ENCODE measurements at regions not wholly inside any gene's neighbourhood (a gene's known extent, or its start where the extent isn't known, plus 50 kb on each side); places are given as distances from the start of the nearest gene placed in this dataset.
"Not testable (repeated sequence)": the region's sequence is repeated elsewhere in the genome, so short reads cannot be mapped to it uniquely, and the experiment has no call there.

- no peak for ATAC-seq
- no peaks in the 10 kb centered on the region for H3K4me1 Mint-ChIP-seq
- H3K27ac Mint-ChIP-seq, result no peak overlapping the region
- peaks cover 41% of the 10 kb centered on the region for H3K27me3 Mint-ChIP-seq
- H3K4me3 Mint-ChIP-seq, result no peak overlapping the region
- DNase-seq, result no peak
- H3K9me3 Mint-ChIP-seq, result no peaks in the 10 kb centered on the region
Observed at GRCh38 chr10:44118500-44118899, 266.4 kb downstream of the CXCL12 start.

DNA sequence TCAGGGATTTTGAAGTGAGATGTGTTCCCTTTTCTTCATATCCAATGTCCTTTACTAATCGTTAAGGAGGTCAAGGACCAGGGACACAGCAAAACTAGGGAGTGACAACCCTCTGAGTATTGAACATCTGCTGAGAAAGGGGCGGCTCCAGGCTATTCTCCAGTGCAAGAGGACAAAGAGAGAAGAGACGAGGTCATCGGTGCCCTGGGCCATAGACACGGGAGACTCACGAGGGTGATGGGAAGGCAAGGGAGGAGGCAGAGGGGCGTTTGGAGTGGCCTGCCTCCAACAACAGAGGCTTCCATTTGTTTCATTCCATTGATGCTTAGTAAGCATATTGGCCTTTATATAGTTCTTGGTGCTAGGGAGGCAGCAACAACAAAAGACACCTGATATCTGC is 268.4 kb downstream of the CXCL12 start:
- no peaks in the 10 kb centered on the region for H3K9me3 Mint-ChIP-seq
- ATAC-seq (no peak), DNase-seq (no peak)
- H3K4me3 Mint-ChIP-seq, result no peak overlapping the region
- no peak overlapping the region for H3K27ac Mint-ChIP-seq
- peaks cover 39% of the 10 kb centered on the region for H3K27me3 Mint-ChIP-seq
- H3K4me1 Mint-ChIP-seq, result no peaks in the 10 kb centered on the region

DNA sequence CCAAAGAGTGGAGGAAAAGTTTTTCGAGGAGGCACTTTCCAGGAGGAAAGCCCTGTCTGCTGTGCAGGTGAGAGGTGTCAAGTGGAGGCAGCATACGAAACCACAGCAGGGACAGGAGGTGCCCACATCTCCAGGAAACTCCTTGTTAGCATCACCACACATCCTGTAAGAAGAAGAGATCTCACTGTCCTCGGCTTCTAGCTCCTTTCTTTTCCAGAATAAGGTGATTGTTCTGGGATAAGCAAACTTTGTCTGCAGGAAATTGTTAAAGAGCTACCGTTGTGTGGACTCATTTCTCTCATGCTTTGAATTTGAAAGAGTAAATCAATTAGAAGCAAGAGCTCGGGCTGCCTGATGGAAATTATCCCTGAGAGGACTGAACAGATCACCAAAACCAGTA is 269.4 kb downstream of the CXCL12 start:
- H3K27me3 Mint-ChIP-seq, result peaks cover 39% of the 10 kb centered on the region
- no peak overlapping the region for H3K4me3 Mint-ChIP-seq
- no peak overlapping the region for H3K27ac Mint-ChIP-seq
- H3K9me3 Mint-ChIP-seq, result no peaks in the 10 kb centered on the region
- no peaks in the 10 kb centered on the region for H3K4me1 Mint-ChIP-seq
- DNase-seq (no peak), ATAC-seq (no peak)

- Mint-ChIP-seq H3K9me3 (peaks cover 4 to 6% of the 10 kb centered on the region in 2 donors), H3K4me1 (no peaks in the 10 kb centered on the region), H3K27ac (no peak overlapping the region), H3K4me3 (no peak overlapping the region), H3K27me3 (peaks cover 39% of the 10 kb centered on the region)
- ATAC-seq, result no peak
- no peak for DNase-seq
Observed at GRCh38 chr10:44114441-44114840, 270.5 kb downstream of the CXCL12 start.

DNA sequence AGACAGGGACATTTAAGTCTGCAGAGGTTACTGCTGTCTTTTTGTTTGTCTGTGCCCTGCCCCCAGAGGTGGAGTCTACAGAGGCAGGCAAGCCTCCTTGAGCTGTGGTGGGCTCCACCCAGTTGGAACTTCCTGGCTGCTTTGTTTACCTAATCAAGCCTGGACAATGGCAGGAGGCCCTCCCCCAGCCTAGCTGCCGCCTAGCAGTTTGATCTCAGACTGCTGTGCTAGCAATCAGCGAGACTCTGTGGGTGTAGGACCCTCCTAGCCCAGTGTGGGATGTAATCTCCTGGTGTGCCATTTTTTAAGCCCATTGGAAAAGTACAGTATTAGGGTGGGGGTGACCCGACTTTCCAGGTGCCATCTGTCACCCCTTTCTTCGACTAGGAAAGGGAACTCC is 272.6 kb downstream of the CXCL12 start:
- DNase-seq, H3K9me3 Mint-ChIP-seq, H3K4me1 Mint-ChIP-seq, H3K4me3 Mint-ChIP-seq, ATAC-seq, H3K27ac Mint-ChIP-seq: not testable (repeated sequence)
- peaks cover 39% of the 10 kb centered on the region for H3K27me3 Mint-ChIP-seq

GRCh38 chr10:44105696-44106095 is 279.2 kb downstream of the CXCL12 start:
- Mint-ChIP-seq H3K4me3 (no peak overlapping the region), H3K4me1 (no peaks in the 10 kb centered on the region), H3K27me3 (no peaks in the 10 kb centered on the region), H3K27ac (no peak overlapping the region), H3K9me3 (peaks cover 5 to 9% of the 10 kb centered on the region in 2 donors)
- DNase-seq, result no peak
- ATAC-seq, result no peak

GRCh38 chr10:44102726-44103255 is 282.1 kb downstream of the CXCL12 start:
- Mint-ChIP-seq H3K4me3 (no peak overlapping the region), H3K27ac (no peak overlapping the region), H3K27me3 (no peaks in the 10 kb centered on the region), H3K9me3 (no peaks in the 10 kb centered on the region), H3K4me1 (no peaks in the 10 kb centered on the region)
- no peak for ATAC-seq
- DNase-seq, result no peak

GRCh38 chr10:44101082-44101481 is 283.8 kb downstream of the CXCL12 start:
- ATAC-seq (no peak), DNase-seq (no peak)
- Mint-ChIP-seq H3K4me3 (no peak overlapping the region), H3K4me1 (no peaks in the 10 kb centered on the region), H3K27me3 (no peaks in the 10 kb centered on the region), H3K27ac (no peak overlapping the region), H3K9me3 (no peaks in the 10 kb centered on the region)

- no peaks in the 10 kb centered on the region for H3K4me1 Mint-ChIP-seq
- H3K27me3 Mint-ChIP-seq, result no peaks in the 10 kb centered on the region
- ATAC-seq, result no peak
- no peak for DNase-seq
- peaks cover 0 to 8% of the 10 kb centered on the region in 2 donors for H3K9me3 Mint-ChIP-seq
- no peak overlapping the region for H3K27ac Mint-ChIP-seq
- no peak overlapping the region for H3K4me3 Mint-ChIP-seq
Observed at GRCh38 chr10:44099511-44099910, 285.4 kb downstream of the CXCL12 start.

DNA sequence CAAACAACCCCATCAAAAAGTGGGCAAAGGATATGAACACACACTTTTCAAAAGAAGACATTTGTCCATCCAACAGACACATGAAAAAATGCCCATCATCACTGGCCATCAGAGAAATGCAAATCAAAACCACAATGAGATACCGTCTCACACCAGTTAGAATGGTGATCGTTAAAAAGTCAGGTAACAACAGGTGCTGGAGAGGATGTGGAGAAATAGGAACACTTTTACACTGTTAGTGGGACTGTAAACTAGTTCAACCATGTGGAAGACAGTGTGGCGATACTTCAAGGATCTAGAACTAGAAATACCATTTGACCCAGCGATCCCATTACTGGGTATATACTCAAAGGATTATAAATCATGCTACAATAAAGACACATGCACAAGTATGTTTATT is 288.7 kb downstream of the CXCL12 start:
- not testable (repeated sequence) for H3K4me3 Mint-ChIP-seq, H3K4me1 Mint-ChIP-seq, H3K9me3 Mint-ChIP-seq, ATAC-seq, DNase-seq, H3K27ac Mint-ChIP-seq
- H3K27me3 Mint-ChIP-seq, result peaks cover 18% of the 10 kb centered on the region

DNA sequence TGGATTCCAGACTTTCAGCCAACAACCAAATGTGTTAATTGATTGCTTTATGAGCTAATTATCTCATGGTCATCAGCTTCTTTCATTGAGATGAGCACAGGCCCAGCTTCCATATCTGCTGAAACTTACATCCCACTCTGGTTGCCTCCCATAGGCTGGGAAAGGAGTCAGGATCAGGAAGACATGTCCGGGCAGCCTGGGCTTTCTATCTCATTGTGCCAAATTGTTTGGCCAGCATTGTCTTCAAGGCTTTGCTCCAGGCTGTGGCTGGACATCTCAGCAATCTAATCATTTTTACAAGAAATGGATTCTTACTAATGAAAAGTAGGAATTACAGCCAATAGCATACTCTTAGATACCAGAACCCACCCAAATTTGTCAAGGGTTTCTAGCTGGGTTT is 295.2 kb downstream of the CXCL12 start:
- Mint-ChIP-seq H3K4me1 (no peaks in the 10 kb centered on the region), H3K27me3 (peaks cover 18% of the 10 kb centered on the region)
- no peak for ATAC-seq

GRCh38 chr10:44087403-44087802 is 297.5 kb downstream of the CXCL12 start:
- no peak for ATAC-seq
- no peaks in the 10 kb centered on the region for H3K4me1 Mint-ChIP-seq
- H3K9me3 Mint-ChIP-seq, result peaks cover 0 to 8% of the 10 kb centered on the region in 2 donors
- DNase-seq, result no peak
- peaks cover 7% of the 10 kb centered on the region for H3K27me3 Mint-ChIP-seq
- H3K27ac Mint-ChIP-seq, result no peak overlapping the region
- H3K4me3 Mint-ChIP-seq, result no peak overlapping the region

More for the DNA sequence above, 295.2 kb downstream of the CXCL12 start:
- Mint-ChIP-seq H3K27ac (no peak overlapping the region), H3K4me3 (no peak overlapping the region), H3K9me3 (peaks cover 0 to 8% of the 10 kb centered on the region in 2 donors)
- no peak for DNase-seq

GRCh38 chr10:44083719-44084400 is 301.0 kb downstream of the CXCL12 start:
- peaks cover 0 to 8% of the 10 kb centered on the region in 2 donors for H3K9me3 Mint-ChIP-seq
- no peaks in the 10 kb centered on the region for H3K4me1 Mint-ChIP-seq
- no peak for ATAC-seq
- DNase-seq, result no peak
- H3K27me3 Mint-ChIP-seq, result peaks cover 9% of the 10 kb centered on the region
- no peak overlapping the region for H3K27ac Mint-ChIP-seq
- no peak overlapping the region for H3K4me3 Mint-ChIP-seq

- Mint-ChIP-seq H3K27ac (no peak overlapping the region), H3K27me3 (no peaks in the 10 kb centered on the region), H3K4me1 (no peaks in the 10 kb centered on the region), H3K9me3 (no peaks in the 10 kb centered on the region), H3K4me3 (no peak overlapping the region)
- DNase-seq (no peak), ATAC-seq (no peak)
Observed at GRCh38 chr10:44071479-44071878, 313.4 kb downstream of the CXCL12 start.

GRCh38 chr10:44070282-44070681 is 314.6 kb downstream of the CXCL12 start:
- Mint-ChIP-seq H3K4me3 (no peak overlapping the region), H3K4me1 (no peaks in the 10 kb centered on the region), H3K27ac (no peak overlapping the region), H3K27me3 (no peaks in the 10 kb centered on the region), H3K9me3 (no peaks in the 10 kb centered on the region)
- ATAC-seq (no peak), DNase-seq (no peak)

DNA sequence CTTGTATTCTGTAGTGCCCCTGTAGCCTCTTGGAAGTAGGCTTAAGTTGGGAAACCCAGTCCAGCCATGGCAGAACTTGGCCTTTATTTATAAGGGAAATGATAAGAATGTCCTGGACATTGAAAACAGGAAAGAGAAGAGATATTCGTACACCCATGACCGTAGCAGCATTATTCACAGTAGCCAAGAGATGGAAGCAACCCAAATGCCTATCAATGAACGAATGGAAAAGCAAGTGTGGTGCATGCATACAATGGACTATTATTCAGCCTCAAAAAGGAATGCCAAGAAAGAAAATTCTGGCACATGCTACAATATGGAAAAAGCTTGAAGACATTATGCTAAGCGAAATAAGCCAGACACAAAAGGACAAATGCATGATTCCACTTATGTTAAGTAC is 315.3 kb downstream of the CXCL12 start:
- H3K4me1 Mint-ChIP-seq, result no peaks in the 10 kb centered on the region
- no peak overlapping the region for H3K27ac Mint-ChIP-seq
- ATAC-seq (no peak), DNase-seq (no peak)
- H3K4me3 Mint-ChIP-seq, result no peak overlapping the region
- no peaks in the 10 kb centered on the region for H3K27me3 Mint-ChIP-seq
- H3K9me3 Mint-ChIP-seq, result no peaks in the 10 kb centered on the region
